ENCODE measurements at regions not wholly inside any gene's neighbourhood (a gene's known extent, or its start where the extent isn't known, plus 50 kb on each side); places are given as distances from the start of the nearest gene placed in this dataset.

GRCh38 chr15:77713281-77713680 lies 80.6 kb upstream of the LINGO1 start:
- no peak for DNase-seq

GRCh38 chr15:77712438-77712837 lies 79.7 kb upstream of the LINGO1 start:
- DNase-seq, result no peak

- no peak for DNase-seq
Observed at GRCh38 chr15:77710637-77711036, 77.9 kb upstream of the LINGO1 start.

DNA sequence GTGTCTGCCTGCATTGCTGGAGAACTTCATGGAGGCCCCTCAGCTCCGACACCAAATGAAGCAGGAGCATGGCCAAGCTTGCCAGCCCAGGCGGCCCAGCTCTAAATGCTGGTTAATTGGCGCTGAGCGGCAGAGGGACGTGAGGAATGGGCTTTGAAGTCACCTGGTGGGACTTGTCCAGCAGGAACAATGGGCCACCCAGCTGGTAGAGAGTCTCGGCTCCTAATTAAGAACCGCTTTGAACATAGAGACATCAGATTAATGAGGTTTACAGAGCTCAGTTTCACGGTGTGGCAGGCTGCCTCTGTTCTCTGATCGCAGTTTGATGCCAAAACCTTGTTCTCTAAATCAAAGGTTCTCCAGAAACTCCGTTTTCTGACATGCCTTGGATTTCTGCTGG lies 77.5 kb upstream of the LINGO1 start:
- no peak for DNase-seq

GRCh38 chr15:77709135-77709886 lies 76.6 kb upstream of the LINGO1 start:
- no peak for DNase-seq

DNA sequence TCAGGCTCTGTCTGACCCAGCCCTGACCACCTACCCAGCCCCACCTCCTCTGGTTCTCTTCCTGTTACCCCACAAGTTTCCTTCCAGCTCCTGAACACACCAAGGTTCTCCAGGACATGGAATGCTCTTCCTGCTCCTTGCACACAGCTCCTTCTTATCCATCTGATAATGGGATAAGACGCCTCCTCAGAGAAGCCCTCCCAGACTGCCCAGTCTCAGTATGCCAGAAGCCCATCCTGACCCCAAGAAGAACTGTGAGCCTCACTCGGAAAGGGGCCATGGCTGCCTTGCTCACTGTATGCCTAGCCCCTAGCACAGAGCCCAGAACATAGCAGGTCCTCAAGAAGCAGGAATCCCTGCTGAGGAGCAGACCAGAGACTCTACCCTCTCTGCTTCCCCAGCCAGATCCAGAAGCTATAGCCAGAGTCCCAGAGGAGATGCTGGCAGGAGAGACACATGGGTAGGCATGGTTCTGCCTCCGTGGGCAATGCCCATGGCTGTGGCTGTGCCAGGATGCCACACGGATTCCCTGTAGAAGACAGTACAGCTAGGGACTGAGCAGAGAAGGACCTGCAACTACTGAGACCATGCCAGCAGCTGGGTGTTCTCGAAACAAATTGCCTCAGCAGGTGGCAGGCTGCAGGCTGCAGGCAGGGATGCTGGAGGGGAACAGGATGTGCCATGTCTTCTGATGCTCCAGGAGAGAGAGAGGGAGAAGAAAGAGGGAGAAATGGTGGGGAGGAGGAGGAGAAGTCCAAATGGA lies 74.0 kb upstream of the LINGO1 start:
- DNase-seq, result no peak

GRCh38 chr15:77702211-77702957 lies 69.7 kb upstream of the LINGO1 start:
- DNase-seq, result peak; percentile 30

GRCh38 chr15:77698481-77698880 lies 65.8 kb upstream of the LINGO1 start:
- no peak for DNase-seq

- DNase-seq, result no peak
Observed at GRCh38 chr15:77697893-77698292, 65.2 kb upstream of the LINGO1 start.

DNA sequence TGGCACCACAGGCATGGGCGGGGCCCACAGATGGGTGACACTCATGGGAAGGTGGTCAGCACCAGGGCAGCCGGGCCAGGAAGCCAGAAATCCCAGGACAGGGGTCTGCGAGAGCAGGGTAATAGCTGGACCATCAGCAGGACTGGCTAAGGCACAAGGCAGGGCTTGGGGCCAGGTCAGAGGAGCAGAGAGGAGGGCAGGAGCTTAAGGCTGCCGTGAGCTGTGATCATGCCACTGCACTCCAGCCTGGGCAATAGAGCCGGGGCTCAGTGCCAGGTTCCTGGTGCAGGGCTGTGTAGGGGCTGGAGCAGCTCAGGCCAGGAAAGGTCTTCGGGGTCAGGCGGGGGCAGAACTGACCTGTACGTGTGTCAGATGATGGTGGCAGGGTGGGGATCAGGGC lies 64.2 kb upstream of the LINGO1 start:
- no peak for DNase-seq

GRCh38 chr15:77695961-77696582 lies 63.4 kb upstream of the LINGO1 start:
- no peak for DNase-seq

GRCh38 chr15:77695548-77695947 lies 62.8 kb upstream of the LINGO1 start:
- DNase-seq, result no peak

- no peak for DNase-seq
Observed at GRCh38 chr15:77693576-77693975, 60.9 kb upstream of the LINGO1 start.

DNA sequence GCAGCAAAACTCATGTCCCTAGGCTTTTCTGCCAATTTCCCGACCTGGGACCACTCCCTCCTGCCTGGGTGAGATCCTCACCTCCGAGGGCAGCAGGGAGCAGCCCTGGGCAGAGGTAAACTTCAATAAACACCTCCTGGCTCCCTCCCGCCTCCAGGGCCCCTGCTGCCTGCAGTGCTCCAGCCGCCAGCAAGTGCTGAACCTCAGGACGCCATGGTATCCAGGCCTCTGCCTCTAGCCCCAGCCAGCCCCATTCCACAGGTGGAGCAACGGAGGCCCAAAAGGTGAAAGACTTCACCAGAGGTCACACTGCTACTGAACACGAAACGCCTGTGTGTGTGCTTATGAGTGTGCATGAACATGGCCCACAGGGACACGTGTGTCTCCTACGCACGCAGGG lies 59.9 kb upstream of the LINGO1 start:
- no peak for DNase-seq

- no peak for DNase-seq
Observed at GRCh38 chr15:77691607-77692006, 58.9 kb upstream of the LINGO1 start.

GRCh38 chr15:77689821-77690220 lies 57.1 kb upstream of the LINGO1 start:
- DNase-seq, result no peak

DNA sequence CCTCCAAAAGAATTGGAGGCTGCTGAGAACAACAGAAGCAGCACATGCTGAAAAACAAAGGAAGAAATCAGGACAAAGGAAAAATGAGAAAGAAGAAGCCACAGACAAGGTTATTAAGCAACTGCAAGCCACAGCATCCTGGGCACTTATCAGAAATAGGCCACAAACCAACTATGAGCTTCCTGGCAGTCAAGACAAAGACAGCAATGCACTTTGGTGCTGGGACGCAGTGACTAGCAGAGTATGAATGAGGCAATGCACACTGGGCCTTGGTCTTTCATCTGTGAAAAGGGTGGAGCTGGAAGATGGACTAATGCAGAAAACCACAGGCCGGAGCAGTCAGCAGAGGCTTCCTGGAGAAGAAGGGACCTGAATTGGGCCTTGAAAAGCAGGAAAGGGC lies 56.0 kb upstream of the LINGO1 start:
- DNase-seq, result no peak

GRCh38 chr15:77688266-77688665 lies 55.6 kb upstream of the LINGO1 start:
- no peak for DNase-seq

DNA sequence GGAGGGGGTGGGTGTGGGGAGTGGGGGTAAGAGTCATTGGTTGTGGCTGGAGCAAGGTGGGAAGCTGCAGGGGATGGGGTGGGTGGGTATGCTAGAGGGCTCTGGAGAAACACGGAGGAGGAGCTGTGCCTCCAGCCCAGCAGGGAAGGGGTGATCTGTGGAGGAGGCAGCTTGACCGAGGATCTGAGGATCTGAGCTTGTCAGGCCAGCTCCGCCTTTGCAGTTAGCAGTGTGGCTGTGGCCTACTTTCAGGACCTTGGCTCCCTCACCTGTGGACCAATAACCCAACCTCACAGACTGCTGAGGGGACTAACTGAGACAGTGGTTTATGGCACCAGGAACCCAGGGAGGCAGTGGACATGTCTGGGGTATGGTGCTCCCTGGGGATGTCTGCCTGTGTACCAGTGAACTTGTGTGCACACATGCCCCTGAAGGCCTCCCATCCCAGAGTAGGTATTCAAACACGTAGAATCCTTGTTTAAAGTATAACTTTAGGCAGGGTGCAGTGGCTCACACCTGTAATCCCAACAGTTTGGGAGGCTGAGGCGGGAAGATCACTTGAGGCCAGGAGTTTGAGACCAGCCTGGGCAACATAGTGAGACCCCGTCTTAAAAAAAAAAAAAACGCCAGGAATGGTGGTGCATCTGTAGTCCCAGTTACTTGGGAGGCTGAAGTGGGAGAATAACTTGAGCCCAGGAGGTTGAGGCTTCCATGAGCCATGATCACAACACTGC lies 52.5 kb upstream of the LINGO1 start:
- DNase-seq, result no peak

DNA sequence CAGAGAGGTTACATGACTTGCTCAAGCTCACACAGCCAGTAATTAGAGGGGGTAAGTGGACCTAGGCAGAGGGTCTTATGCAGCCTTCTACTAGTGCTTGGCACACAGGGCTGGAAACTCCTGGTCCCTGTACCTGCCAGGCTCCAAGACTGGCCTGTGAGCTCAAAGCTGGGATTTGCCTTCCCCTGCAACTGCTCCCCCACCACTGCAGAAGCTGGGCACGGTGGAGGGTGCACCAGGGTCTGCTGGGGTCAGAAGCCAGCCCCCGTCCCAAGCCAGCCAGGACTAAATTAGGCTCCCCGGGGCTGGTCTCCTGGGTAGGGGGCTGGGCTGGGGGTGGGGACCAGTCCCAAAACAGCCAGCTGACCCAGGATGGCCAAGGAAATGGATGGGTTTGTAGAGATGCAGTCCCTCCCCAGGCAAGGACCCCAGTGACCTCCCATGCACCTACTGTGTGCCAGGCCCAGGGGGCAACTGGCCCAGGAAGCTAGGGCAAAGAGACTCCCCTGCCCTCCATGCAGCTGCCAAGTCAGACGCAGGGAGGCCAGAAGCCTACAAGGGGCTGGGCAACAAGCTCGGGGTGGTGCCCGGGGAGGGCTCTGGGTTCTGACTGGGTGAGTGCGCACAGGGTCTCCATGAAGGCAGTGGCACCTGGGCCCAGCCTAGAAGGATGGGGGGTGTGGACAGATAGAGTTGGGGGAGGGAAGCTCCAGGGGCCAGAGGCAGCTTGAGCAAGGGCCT lies 51.8 kb upstream of the LINGO1 start:
- no peak for DNase-seq

- DNase-seq, result no peak
Observed at GRCh38 chr15:77682564-77682963, 49.9 kb upstream of the LINGO1 start.
